A549 (cell line): ENCODE measurements at regions not wholly inside any gene's neighbourhood (a gene's known extent, or its start where the extent isn't known, plus 50 kb on each side); places are given as distances from the start of the nearest gene placed in this dataset.

ENCODE experiments used
- ATOH8 ChIP-seq: fragments of 250-450 bp; sonication (Bioruptor Pico); IDR thresholded peaks from 2 replicates; pipeline ENCODE4 v1.5.0; 2020; ENCODE audit warnings: low read depth, mild to moderate bottlenecking, moderate library complexity
- BCL3 ChIP-seq: fragments of >200 bp; sonication (Bioruptor Twin); formaldehyde crosslinking; IDR thresholded peaks from 3 replicates; pipeline ENCODE4 v1.6.1; 2016
- CHD2 ChIP-seq: fragments of 150-350 bp; IDR thresholded peaks from 2 replicates; pipeline ENCODE4 v1.6.1; 2014; ENCODE audit warnings: low read length; ENCODE audit not compliant: partially characterized antibody
- EP300 ChIP-seq, 2 experiments: fragments of >200 bp; sonication (Bioruptor Twin); formaldehyde crosslinking; IDR thresholded peaks; 2 replicates in 1 of 2; 3 replicates in 1 of 2; pipeline ENCODE4 v1.6.1; 2016 to 2017
- FOSL2 ChIP-seq, 2 experiments: fragments of 450-650 bp in 1 of 2; fragments of >200 bp in 1 of 2; sonication (Bioruptor Twin) in 1 of 2; formaldehyde crosslinking; IDR thresholded peaks; 2 replicates each; pipeline versions ENCODE4 v1.5.0 to v1.6.1; 2016 to 2020; ENCODE audit warnings: mild to moderate bottlenecking in 1 of 2, moderate library complexity in 1 of 2
- HDAC2 ChIP-seq: fragments of 200-600 bp; sonication (generic); IDR thresholded peaks from 2 replicates; pipeline ENCODE4 v1.6.1; 2016
- JUNB ChIP-seq: fragments of >200 bp; sonication (Bioruptor Twin); formaldehyde crosslinking; IDR thresholded peaks from 2 replicates; pipeline ENCODE4 v1.6.1; 2016
- MAZ ChIP-seq: fragments of 150-350 bp; IDR thresholded peaks from 2 replicates; pipeline ENCODE4 v1.6.1; 2014; ENCODE audit warnings: antibody characterized with exemption, low read depth, low read length, borderline replicate concordance
- NR3C1 ChIP-seq: fragments of >200 bp; sonication (Bioruptor Twin); formaldehyde crosslinking; IDR thresholded peaks from 3 replicates; pipeline ENCODE4 v1.6.1; 2017
- POLR2A ChIP-seq: IDR thresholded peaks from 2 replicates; pipeline ENCODE4 v1.6.1; 2012; ENCODE audit warnings: mild to moderate bottlenecking, low read length
- RAD21 ChIP-seq, 2 experiments: fragments of >200 bp in 1 of 2; sonication (Bioruptor Twin) in 1 of 2; formaldehyde crosslinking in 1 of 2; IDR thresholded peaks in 1 of 2; conservative IDR thresholded peaks in 1 of 2; 2 replicates in 1 of 2; 3 replicates in 1 of 2; pipeline ENCODE4 v1.6.1; 2012 to 2018; ENCODE audit warnings: inconsistent platforms in 1 of 2
- TF ChIP-seq, protein P1 (sequence below): fragments of >200 bp; sonication (Bioruptor Twin); formaldehyde crosslinking; IDR thresholded peaks from 3 replicates; pipeline ENCODE4 v1.5.1; 2016

GRCh38 chr6:168181316-168181715, 102.3 kb upstream of the FRMD1 start:
- TF ChIP-seq, protein P1, sequence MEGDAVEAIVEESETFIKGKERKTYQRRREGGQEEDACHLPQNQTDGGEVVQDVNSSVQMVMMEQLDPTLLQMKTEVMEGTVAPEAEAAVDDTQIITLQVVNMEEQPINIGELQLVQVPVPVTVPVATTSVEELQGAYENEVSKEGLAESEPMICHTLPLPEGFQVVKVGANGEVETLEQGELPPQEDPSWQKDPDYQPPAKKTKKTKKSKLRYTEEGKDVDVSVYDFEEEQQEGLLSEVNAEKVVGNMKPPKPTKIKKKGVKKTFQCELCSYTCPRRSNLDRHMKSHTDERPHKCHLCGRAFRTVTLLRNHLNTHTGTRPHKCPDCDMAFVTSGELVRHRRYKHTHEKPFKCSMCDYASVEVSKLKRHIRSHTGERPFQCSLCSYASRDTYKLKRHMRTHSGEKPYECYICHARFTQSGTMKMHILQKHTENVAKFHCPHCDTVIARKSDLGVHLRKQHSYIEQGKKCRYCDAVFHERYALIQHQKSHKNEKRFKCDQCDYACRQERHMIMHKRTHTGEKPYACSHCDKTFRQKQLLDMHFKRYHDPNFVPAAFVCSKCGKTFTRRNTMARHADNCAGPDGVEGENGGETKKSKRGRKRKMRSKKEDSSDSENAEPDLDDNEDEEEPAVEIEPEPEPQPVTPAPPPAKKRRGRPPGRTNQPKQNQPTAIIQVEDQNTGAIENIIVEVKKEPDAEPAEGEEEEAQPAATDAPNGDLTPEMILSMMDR, result no peak
- TF ChIP-seq RAD21 (conservative IDR thresholded peaks at IDR 0.05 in 1 of 2, IDR thresholded peaks at IDR 0.05 in 1 of 2) (no peak), EP300 (IDR thresholded peaks at IDR 0.05) (no peak), JUNB (no peak), MAZ (no peak), CHD2 (no peak), FOSL2 (IDR thresholded peaks at IDR 0.05) (no peak), FOSL2 (CRISPR knock-in tag; IDR thresholded peaks at IDR 0.05) (no peak), NR3C1 (no peak), POLR2A (no peak), BCL3 (no peak), ATOH8 (no peak), HDAC2 (no peak)
